Astrocyte of the spinal cord (primary cell): ENCODE measurements at regions not wholly inside any gene's neighbourhood (a gene's known extent, or its start where the extent isn't known, plus 50 kb on each side); places are given as distances from the start of the nearest gene placed in this dataset.

Experiments used
- DNase-seq: peaks from one replicate; pipeline ENCODE4 v3.0.0; 2011; ENCODE audit warnings: low read depth, low spot score
- H3K4me3 ChIP-seq: 2 replicates; pipeline ENCODE4 v1.5.1; 2011; ENCODE audit warnings: low read depth, mild to moderate bottlenecking, low read length, moderate library complexity
- in situ Hi-C: cut with HindIII; loops from 2 replicates; pipeline ENCODE4 v1.10.0; 2017; ENCODE audit warnings: low sequenced_read_pairs
- TF ChIP-seq, protein P1 (sequence below): IDR thresholded peaks from 2 replicates; pipeline ENCODE4 v1.5.1; 2012; ENCODE audit warnings: low read depth, mild to moderate bottlenecking, low read length, inconsistent platforms

DNA sequence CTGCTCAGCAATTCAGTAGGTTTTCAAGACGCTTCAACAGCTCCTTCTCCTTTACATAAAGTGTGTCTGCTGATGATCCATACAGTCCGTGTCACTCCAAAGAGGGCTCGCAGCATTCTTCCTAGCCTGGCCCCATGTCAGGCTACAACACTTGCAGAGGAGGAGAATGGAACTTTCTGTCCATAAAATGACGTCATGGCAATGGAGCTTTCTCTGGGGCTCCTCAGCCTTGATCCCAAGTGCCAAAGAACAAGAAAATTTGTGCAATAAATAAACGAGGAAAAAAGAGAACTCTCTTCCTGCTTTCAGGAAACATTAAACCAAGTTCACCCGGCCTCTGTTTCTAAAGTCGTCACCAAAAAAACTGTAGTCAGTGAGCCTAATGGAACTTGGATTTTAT, 199.5 kb upstream of the MEIS1 start:
- in situ Hi-C loops: no loop called here
- no peak overlapping the region for H3K4me3 ChIP-seq
- no peak for DNase-seq
- TF ChIP-seq, protein P1, sequence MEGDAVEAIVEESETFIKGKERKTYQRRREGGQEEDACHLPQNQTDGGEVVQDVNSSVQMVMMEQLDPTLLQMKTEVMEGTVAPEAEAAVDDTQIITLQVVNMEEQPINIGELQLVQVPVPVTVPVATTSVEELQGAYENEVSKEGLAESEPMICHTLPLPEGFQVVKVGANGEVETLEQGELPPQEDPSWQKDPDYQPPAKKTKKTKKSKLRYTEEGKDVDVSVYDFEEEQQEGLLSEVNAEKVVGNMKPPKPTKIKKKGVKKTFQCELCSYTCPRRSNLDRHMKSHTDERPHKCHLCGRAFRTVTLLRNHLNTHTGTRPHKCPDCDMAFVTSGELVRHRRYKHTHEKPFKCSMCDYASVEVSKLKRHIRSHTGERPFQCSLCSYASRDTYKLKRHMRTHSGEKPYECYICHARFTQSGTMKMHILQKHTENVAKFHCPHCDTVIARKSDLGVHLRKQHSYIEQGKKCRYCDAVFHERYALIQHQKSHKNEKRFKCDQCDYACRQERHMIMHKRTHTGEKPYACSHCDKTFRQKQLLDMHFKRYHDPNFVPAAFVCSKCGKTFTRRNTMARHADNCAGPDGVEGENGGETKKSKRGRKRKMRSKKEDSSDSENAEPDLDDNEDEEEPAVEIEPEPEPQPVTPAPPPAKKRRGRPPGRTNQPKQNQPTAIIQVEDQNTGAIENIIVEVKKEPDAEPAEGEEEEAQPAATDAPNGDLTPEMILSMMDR: no peak

DNA sequence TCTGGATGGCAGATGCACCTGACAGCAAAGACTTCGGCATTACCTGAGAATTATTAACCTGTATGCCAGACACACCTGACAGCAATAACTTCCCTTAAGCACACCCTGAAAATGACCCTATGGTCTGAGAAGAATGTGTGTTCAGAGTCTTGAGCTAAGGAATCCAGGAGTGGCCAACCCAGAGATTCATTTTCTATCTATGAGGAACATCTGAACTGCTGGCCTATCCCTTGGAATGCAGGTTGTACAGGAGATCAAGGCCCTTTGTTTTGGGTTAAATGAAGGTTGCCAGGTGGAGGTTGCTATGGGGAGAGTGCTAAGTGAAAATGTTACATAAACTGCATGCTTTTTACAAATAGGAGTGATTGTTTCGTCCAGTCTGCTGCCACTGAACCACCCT, 200.9 kb upstream of the MEIS1 start:
- no peak overlapping the region for H3K4me3 ChIP-seq
- in situ Hi-C loops: no loop called here
- TF ChIP-seq, protein P1: no peak
- no peak for DNase-seq

DNA sequence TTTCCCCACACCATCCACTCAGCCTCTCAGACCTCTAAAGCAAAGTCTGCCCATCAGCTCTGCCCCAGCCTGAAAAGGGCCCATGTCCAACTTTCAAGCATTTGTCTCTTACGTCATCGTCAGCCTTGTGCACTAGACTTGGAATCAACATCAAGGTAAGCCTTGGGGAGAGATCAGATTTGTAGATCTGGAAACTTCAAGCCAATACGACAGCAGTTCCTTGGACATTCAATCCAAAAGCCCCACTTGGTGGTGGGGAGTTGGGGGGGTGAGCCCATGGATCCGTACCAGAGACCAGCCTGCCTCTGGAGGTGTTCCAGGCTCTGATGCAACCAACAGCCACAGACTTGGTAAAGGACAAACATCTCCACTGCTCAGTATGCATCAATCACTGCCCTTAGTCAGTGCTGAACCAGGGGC, 206.8 kb upstream of the MEIS1 start:
- in situ Hi-C loops: no loop called here
- no peak for DNase-seq
- TF ChIP-seq, protein P1: no peak
- H3K4me3 ChIP-seq: no peak overlapping the region

DNA sequence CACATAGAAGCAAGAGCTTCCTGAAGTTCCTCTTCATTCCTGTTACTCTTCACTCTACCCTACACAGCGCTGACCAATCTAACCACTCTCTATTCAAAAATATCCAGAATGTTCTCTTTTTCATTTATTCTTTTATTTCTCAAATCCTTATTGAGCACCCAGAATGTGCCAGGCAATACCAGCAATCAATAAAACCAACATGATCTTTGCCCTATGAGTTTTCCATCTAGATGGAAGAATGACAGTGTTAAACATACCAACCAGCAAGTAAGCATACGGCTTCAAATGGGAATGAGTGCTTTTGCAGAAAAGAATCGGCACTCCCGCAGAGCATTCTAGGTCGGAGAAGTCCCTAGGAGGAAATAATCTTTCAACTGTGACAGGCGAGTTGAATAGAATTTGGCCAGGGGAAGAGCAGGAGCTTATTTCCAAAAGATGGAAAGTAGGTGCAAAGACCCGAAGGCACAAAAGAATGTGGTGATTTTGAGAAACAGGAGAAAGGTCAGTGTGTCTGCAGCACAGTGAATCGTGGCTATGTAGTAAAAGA, 217.8 kb upstream of the MEIS1 start:
- no peak for DNase-seq
- H3K4me3 ChIP-seq: no peak overlapping the region
- in situ Hi-C loops: no loop called here
- TF ChIP-seq, protein P1: no peak

DNA sequence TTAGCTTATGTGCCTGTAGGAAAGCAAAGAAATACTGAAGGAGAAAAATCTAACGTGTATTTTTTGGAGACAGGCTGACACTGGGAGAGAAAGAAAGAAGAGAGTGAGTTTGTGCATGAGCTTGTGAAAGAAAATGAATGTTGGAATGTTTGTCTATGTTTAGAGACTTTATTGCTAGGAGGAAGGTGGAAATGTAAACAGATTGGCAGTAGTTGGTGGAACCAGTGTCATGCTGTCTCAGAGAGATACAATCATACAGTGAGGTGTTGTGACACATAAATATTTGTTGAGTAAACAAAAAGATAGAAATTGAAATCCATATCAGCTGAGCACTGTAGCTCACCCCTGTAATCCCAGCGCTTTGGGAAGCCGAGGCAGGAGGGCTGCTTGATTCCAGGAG, 222.2 kb upstream of the MEIS1 start:
- no peak overlapping the region for H3K4me3 ChIP-seq
- in situ Hi-C loops: no loop called here
- TF ChIP-seq, protein P1: no peak
- no peak for DNase-seq

DNA sequence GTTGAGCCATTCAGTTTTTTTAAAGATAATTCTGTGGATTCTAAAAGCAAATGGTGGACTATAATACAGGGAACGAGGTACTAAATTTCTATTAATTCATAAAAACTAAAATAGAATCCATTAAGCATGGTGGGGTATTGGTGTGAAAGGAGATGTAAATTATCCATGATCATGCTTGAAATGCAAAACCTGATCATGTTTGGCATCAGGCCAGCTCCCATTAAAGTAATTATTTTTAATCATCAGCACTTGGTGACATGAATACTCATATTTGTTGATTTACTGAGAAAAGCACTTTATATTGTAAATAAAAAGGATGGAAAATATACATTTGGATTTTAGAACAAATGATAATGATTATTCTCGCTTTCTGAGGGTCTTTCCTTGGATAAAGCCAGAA, 232.3 kb upstream of the MEIS1 start:
- TF ChIP-seq, protein P1: no peak
- no peak for DNase-seq
- H3K4me3 ChIP-seq: no peak overlapping the region
- in situ Hi-C loops: no loop called here

DNA sequence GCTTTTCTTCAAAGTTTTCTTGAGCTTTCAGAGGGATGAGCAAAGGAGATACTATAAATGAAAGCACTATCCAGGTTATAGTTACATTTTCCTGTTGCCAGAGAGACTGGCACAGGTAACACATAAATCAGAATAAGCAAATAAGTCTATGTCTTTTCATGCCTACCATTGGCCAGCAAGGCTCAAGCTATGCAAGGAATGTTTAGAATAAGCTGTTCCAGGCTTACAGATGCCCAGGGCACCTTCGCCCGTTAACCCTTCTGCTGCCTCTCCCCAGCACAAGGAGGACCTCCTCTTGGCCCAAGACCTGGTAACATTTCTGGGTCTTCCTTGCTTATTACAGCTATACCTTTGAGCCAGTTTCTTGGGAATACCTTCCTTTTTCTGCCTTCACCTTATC, 233.7 kb upstream of the MEIS1 start:
- no peak for DNase-seq
- H3K4me3 ChIP-seq: no peak overlapping the region
- TF ChIP-seq, protein P1: no peak
- in situ Hi-C loops: no loop called here
